Activated naive CD4-positive, alpha-beta T cell treated with anti-CD3 and anti-CD28 coated beads, Interleukin-2, amount 50 U/mL, for 24 hours (primary cell): ENCODE measurements at regions not wholly inside any gene's neighbourhood (a gene's known extent, or its start where the extent isn't known, plus 50 kb on each side); places are given as distances from the start of the nearest gene placed in this dataset.

Source experiments
- H3K27ac Mint-ChIP-seq: one replicate; pipeline ENCODE4 v1.8.0; 2021; ENCODE audit warnings: mild to moderate bottlenecking, mixed read lengths
- H3K27me3 Mint-ChIP-seq: one replicate; pipeline ENCODE4 v1.8.0; 2021; ENCODE audit warnings: mixed read lengths
- H3K36me3 Mint-ChIP-seq: one replicate; pipeline ENCODE4 v1.8.0; 2021; ENCODE audit warnings: mixed read lengths
- H3K4me1 Mint-ChIP-seq: one replicate; pipeline ENCODE4 v1.8.0; 2021; ENCODE audit warnings: mixed read lengths
- H3K4me3 Mint-ChIP-seq: one replicate; pipeline ENCODE4 v1.8.0; 2021; ENCODE audit warnings: mild to moderate bottlenecking, mixed read lengths
- H3K9me3 Mint-ChIP-seq: one replicate; pipeline ENCODE4 v1.8.0; 2021; ENCODE audit warnings: mixed read lengths

- Mint-ChIP-seq H3K4me1 (no peaks in the 10 kb centered on the region), H3K4me3 (no peak overlapping the region), H3K9me3 (peaks cover 15% of the 10 kb centered on the region), H3K27me3 (no peaks in the 10 kb centered on the region), H3K36me3 (no peaks in the 10 kb centered on the region), H3K27ac (no peak overlapping the region)
Measured at GRCh38 chr5:45189481-45189880, 380.7 kb downstream of the MRPS30 start.

- Mint-ChIP-seq H3K4me3 (no peak overlapping the region), H3K27ac (no peak overlapping the region), H3K27me3 (no peaks in the 10 kb centered on the region), H3K36me3 (no peaks in the 10 kb centered on the region), H3K4me1 (no peaks in the 10 kb centered on the region), H3K9me3 (peaks cover 11% of the 10 kb centered on the region)
Measured at GRCh38 chr5:45195026-45195425, 386.3 kb downstream of the MRPS30 start.
